ENCODE measurements at regions not wholly inside any gene's neighbourhood (a gene's known extent, or its start where the extent isn't known, plus 50 kb on each side); places are given as distances from the start of the nearest gene placed in this dataset.

DNA sequence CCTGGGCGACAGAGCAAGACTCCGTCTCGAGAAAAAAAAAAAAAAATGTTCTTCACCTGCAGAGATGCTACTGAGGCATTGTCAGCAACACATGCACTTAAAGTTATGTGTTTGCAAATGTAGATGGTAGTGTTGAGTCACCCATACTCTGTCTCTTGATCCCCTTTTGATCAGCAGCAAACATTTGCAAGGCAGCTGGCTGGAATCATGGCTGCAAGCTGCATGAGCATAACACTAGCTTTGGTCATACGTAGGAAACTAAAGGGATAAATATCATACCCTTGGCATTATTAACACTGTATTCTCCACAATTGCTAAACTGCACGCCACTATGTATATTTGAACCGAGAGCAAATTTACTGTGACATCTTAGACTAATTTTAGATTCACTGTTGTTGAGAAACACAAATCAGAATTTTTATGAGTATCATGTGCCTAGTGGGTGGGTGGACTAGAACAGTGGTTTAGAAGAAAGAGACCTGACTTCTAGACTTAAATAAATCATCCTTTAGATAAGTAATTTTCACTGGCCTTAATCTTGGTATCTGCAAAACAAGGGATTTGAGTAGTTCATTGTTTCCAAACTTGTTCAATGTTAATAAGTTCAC, 229.3 kb upstream of the MEOX2 start:
- H3K27ac ChIP-seq: peak overlapping the region in 1 of 21 experiments; percentile 75
- no peak overlapping the region for H3K4me3 ChIP-seq

GRCh38 chr7:15914611-15915010, 228.1 kb upstream of the MEOX2 start:
- no peak overlapping the region for H3K4me3 ChIP-seq
- no peak overlapping the region for H3K27ac ChIP-seq

GRCh38 chr7:15906436-15906835, 220.0 kb upstream of the MEOX2 start:
- H3K4me3 ChIP-seq: no peak overlapping the region
- no peak overlapping the region for H3K27ac ChIP-seq

DNA sequence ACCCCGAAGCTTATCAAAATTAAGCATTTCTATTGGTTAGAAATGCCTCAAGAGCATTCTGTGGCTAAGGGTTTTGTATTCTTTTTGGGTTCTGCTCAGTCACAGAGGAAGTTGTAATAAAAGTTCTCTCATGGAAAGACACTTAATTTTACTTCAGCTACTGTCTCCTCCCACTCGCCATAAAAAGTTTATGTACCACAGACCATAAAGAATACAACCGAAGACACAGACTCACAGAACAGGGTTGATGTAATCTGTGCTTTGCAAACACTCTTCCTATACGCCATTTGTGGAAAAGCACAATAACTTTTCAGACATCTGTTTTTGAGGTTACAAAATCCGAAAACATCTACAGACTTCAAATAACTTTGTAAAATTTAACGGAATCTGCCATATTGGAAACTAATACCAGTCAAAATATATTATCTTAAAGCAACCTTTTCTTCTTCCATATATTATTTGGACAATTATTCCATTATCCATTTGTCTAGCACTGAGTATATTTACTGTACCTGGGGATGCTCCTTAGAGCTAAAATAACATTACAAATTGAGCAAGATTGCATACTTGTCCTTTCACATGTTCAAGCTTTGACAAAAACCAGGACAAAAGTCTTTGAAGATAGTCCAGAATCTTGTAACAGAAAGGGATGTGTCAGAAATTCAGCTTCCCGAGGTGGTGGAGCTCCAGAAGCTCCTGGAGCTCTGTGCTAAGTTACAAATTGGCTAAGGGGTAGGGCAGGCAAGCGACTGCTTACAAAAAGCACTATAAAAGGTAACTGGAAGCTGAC, 219.0 kb upstream of the MEOX2 start:
- H3K4me3 ChIP-seq: no peak overlapping the region
- no peak overlapping the region for H3K27ac ChIP-seq

DNA sequence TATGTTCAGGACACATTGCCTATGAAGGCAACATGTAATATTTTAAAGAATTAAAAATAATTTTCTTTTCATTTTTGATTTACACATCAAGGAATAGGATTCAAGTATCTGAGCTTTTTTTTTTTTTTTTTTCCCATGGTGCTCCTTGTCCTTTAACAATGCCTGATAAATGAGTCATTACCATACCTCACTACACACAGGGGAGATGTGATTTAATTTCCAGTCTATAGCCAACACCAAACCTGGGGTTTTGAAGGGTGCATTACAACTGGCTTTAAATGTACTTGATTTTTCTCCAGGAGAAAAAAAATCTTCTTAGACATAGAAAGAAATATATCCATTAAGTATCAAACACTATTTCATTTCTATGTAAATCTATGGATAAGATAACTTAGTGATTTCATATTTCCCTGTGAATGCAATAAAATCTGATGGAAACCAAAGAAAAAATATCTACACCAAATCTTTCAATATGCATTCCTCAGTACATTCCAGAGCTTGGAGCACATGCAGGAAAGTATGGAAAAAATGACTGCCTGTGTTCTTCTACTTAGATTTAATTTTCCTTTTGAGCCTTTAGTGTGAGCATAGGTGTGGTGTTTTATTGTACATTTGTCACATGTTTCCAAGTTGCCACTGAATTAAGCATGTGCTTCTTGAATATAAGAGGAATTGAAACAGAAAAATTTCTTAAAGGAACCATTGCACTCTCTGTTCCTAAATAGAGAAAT, 204.8 kb upstream of the MEOX2 start:
- no peak overlapping the region for H3K27ac ChIP-seq
- no peak overlapping the region for H3K4me3 ChIP-seq

DNA sequence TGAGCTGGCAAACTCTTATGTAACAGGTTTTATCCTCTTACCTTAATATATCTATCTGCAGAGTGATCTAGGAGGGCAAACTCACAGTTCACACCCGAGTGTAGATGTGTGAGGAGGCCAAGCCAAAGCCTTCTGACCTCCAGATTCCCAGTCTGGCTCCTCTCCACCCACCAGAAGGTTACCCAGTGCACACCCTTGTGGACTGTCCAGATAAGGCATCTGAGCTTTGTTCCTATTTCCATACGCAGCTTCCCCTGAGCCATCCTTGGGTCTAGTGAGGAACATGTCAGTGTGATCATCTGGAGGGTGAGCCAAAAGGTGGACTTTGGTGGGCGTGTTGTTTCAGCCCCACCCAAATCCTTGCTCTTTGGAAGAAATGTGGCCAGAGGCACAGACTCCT, 203.0 kb upstream of the MEOX2 start:
- Histone ChIP-seq H3K4me3 (no peak overlapping the region), H3K27ac (no peak overlapping the region)

GRCh38 chr7:15888090-15888489, 201.6 kb upstream of the MEOX2 start:
- H3K27ac ChIP-seq: no peak overlapping the region
- no peak overlapping the region for H3K4me3 ChIP-seq

DNA sequence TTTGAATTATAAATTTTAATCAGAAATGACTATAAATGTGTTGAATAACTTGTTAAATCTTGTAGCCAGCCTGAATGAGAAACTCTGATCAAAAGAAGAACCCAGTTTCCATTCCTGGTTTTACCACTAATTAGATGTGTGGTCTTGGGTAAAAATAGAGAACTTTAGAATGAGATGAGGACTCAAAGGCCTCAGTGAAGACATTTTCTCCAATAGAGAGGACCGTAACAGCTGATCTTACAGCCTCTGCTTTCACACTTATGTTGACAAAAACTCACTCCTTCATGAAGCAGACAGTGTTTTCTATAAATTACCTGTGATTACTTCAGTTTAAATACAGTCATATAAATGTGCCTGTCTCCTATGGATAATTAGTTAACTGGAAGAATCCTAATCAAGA, 200.1 kb upstream of the MEOX2 start:
- no peak overlapping the region for H3K27ac ChIP-seq
- H3K4me3 ChIP-seq: no peak overlapping the region

- no peak overlapping the region for H3K4me3 ChIP-seq
- H3K27ac ChIP-seq: no peak overlapping the region
Measured at GRCh38 chr7:15885678-15886077, 199.2 kb upstream of the MEOX2 start.

DNA sequence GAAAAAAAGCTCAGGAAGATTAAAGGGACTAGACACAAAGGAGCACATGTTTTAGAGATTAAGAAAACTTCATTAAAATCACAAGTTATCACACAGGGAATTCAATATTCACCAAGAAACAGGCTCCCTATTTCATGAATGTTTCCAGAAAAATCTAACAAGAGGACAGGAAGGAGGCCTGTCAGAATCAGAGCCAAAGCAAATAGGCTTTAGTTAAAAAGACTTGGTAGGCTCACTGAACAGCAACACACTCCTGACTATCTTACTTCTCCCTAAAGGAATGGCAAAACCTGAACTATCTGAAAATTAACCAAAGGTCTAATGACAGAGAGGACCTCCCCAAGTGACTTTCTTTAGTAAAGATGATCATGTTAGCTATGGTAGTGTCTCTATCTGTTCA, 188.3 kb upstream of the MEOX2 start:
- Histone ChIP-seq H3K4me3 (no peak overlapping the region), H3K27ac (no peak overlapping the region)

DNA sequence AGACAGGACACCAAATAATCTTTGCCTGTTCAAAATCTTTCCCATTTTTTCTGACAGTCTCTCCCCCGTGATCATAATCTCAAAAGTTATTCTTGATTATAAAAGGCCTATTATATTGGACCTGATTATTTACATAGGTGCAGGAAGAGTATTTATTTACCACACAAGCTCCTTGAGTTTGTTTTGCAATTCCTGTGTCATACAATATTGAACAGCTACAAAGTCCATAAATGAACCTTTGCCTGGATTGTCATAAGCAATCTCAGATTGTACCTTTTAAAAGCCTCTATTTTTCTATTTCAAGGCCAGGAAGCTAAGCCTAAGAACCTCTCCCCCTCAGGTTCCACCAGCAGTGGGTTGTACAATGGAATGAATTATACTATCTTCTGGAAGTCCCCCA, 183.9 kb upstream of the MEOX2 start:
- Histone ChIP-seq H3K4me3 (no peak overlapping the region), H3K27ac (no peak overlapping the region)

GRCh38 chr7:15867441-15867840, 181.0 kb upstream of the MEOX2 start:
- H3K4me3 ChIP-seq: no peak overlapping the region
- H3K27ac ChIP-seq: no peak overlapping the region

DNA sequence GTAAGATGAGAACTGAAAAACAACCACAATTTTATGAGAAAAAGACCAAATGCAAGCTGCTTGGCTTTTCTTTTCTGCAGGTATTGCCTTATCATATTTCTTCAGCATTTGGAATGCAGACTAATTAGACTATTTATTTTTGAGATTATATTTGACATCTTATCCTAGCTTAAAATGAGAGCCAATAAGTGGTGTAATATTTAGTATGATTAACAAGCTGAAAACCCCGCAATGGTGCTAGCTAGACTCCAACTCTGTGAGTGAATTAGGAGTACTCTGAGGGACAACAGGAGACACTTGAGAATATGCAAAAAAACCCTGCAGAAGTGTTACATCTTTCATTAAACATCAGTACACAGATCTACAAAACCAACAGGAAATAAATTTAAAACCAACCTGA, 180.3 kb upstream of the MEOX2 start:
- Histone ChIP-seq H3K27ac (no peak overlapping the region), H3K4me3 (no peak overlapping the region)

GRCh38 chr7:15864626-15864991, 178.1 kb upstream of the MEOX2 start:
- Histone ChIP-seq H3K27ac (no peak overlapping the region), H3K4me3 (no peak overlapping the region)

DNA sequence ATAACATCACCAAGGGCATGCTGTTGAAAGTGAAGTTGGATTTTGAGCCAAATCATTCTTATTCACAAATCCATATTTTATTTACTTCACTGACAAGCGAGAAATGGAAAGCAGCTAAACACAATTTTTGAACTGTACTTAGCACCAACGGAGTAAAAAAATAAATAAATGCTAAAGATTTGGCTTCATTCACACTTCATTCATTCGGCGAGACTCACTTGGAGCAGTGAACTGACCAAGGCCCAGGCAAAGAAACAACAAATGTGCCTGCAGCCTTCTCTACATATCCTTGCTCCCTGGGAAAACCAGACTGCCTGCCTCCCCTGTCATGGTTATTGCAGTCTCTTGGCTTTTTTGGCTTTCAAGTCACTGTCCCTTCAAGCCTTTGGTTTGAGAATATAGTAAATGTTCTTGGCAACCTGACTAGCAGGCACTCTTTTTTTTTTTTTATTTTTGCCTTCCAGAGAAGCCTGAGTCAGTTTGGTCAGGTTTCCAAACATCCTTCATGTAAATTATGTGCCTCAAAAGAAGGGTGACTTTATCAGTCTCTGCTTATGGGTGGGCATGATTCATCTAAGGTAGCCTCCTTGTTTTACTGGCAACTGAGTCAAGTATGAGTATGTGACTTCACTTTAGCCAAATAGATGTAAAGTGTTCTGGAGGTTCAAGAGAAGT, 177.6 kb upstream of the MEOX2 start:
- Histone ChIP-seq H3K4me3 (no peak overlapping the region), H3K27ac (no peak overlapping the region)

DNA sequence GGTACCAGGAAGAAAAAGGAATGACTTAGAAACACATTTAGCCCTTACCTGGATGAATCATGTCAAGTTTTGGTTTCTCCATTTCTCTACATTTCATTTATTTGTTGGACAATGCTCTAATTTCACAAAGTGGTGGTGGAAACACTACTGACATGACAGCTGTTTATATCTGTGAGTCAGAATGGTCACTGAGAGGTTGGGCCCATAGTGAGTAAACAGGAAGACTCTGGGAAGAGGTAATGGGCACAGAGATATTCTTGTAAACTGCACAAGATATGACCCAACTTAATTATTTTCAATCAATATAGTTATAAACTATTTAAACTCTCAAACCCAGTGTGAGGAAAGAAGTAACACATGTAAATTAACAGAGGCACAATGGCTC, 176.3 kb upstream of the MEOX2 start:
- Histone ChIP-seq H3K4me3 (no peak overlapping the region), H3K27ac (no peak overlapping the region)

DNA sequence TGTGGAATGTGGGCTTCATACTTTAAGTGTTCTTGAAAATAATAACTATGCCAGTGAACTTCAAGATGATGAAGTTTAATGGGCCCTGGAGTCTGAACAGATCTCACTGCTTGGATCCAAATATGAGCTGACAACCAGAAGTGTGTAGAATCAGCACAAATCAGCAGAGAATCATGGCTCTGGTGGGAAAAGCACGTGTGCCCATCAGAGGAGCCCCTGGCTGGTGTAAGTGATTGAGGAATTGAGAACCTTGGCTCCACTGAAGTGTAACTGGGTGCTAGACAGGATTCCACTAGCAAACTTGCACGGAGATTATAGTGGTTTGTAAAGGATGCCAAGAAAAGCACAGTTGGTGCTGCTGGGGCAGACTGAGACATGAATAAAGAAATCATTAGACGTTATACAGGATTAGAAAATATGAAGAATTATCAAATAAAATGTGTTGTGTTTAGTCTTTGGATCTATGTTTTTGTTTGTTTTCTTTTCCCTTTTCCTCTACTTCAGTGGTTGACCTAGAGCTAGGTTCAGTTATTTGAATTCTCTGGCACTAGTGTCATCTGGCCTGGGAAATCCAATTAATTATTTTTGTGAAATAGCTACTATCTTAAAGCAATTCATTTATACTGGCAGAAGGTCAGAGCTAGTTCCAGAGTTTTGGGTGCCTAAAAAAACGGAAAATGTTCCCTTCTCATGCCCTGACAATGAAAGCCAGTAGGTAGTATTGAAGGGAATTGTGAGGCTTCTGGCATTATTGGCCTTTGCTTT, 175.7 kb upstream of the MEOX2 start:
- H3K4me3 ChIP-seq: no peak overlapping the region
- H3K27ac ChIP-seq: no peak overlapping the region

DNA sequence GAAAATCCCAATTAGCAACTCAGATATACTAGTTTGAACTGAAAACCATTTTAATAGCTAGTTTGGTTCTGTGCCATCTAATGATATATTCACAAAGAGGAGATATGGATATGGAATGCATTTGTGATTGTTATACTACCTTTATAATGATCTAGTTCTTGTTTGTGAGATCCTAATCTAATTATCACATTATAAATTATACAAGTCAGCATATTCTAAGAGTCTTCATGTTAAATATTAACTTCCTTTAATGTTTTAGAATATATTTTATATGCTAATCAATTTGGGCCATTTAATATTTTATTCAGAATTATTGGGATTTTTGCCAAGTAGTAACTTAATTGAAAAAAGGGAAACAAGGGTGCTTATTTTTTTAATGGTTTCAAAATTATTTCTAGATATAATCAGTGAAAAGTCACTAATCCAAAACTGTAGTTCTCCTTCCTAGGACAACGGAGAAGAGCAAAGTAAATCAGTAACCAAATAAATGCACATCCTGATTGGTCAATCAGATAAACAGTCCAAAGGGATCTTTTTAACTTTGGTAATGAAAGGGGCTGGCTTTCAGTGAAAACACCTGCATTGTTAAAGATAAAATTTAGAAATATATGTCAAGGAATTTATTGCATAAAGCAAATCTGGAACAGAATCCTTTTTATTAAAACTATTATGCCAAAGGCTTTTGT, 173.9 kb upstream of the MEOX2 start:
- no peak overlapping the region for H3K27ac ChIP-seq
- no peak overlapping the region for H3K4me3 ChIP-seq

GRCh38 chr7:15857026-15857425, 170.5 kb upstream of the MEOX2 start:
- no peak overlapping the region for H3K27ac ChIP-seq

More at GRCh38 chr7:15857026-15857425, 170.5 kb upstream of the MEOX2 start:
- no peak overlapping the region for H3K4me3 ChIP-seq
